ENCODE measurements at regions not wholly inside any gene's neighbourhood (a gene's known extent, or its start where the extent isn't known, plus 50 kb on each side); places are given as distances from the start of the nearest gene placed in this dataset.
"Not testable (repeated sequence)": the region's sequence is repeated elsewhere in the genome, so short reads cannot be mapped to it uniquely, and the experiment has no call there.

GRCh38 chr18:14976736-14977430, 228.9 kb downstream of the ANKRD30B start:
- peak; percentile 8 for DNase-seq
- H3K36me3 ChIP-seq (ENCODE audit: control insufficient read depth, insufficient read depth, low read length) = no peaks in the 10 kb centered on the region
- H3K9ac ChIP-seq (ENCODE audit: low read length) = no peak overlapping the region
- H3K79me2 ChIP-seq (ENCODE audit: control insufficient read depth, insufficient read depth, low read length) = no peaks in the 10 kb centered on the region
- no peak overlapping the region for H4K8ac ChIP-seq (ENCODE audit: low read depth, low read length)
- no peak overlapping the region for H3K4ac ChIP-seq (ENCODE audit: low read depth, low read length)
- H4K5ac ChIP-seq (ENCODE audit: low read length) = no peak overlapping the region
- H3K23ac ChIP-seq (ENCODE audit: low read length) = no peak overlapping the region
- no peak overlapping the region for H2BK120ac ChIP-seq (ENCODE audit: low read depth, low read length)
- H2BK15ac ChIP-seq (replicated peaks; ENCODE audit: low read depth) = no peak overlapping the region
- no peak overlapping the region for H3K56ac ChIP-seq (ENCODE audit: low read length)
- H3K27me3 ChIP-seq (ENCODE audit: insufficient read depth, low read length, poor library complexity) = no peaks in the 10 kb centered on the region
- no peaks in the 10 kb centered on the region for H3K79me1 ChIP-seq (ENCODE audit: low read length)
- WGBS (ENCODE audit: extremely low coverage, insufficient coverage, low lambda C conversion rate) = no CpG with 5 or more reads among the region's 10 CpGs
- H3K4me1 ChIP-seq (ENCODE audit: control insufficient read depth, low read depth, low read length) = no peaks in the 10 kb centered on the region
- H3K4me3 ChIP-seq (ENCODE audit: low read length) = no peak overlapping the region
- no peak overlapping the region for H3K4me2 ChIP-seq (ENCODE audit: low read length)
- H3K18ac ChIP-seq (ENCODE audit: low read length) = no peak overlapping the region
- H2AK5ac ChIP-seq (ENCODE audit: low read length) = no peak overlapping the region
- H2BK5ac ChIP-seq (ENCODE audit: low read length) = no peak overlapping the region
- H3K27ac ChIP-seq (ENCODE audit: low read depth, low read length) = no peak overlapping the region

GRCh38 chr18:14978191-14978590, 230.2 kb downstream of the ANKRD30B start:
- H3K4me3 ChIP-seq (ENCODE audit: low read length) = no peak overlapping the region
- no peak for DNase-seq
- WGBS (ENCODE audit: extremely low coverage, insufficient coverage, low lambda C conversion rate) = no CpG with 5 or more reads among the region's 3 CpGs
- H2BK5ac ChIP-seq (ENCODE audit: low read length) = no peak overlapping the region
- no peaks in the 10 kb centered on the region for H3K79me2 ChIP-seq (ENCODE audit: control insufficient read depth, insufficient read depth, low read length)
- H4K8ac ChIP-seq (ENCODE audit: low read depth, low read length) = no peak overlapping the region
- H3K9ac ChIP-seq (ENCODE audit: low read length) = no peak overlapping the region
- no peaks in the 10 kb centered on the region for H3K79me1 ChIP-seq (ENCODE audit: low read length)
- no peak overlapping the region for H3K4ac ChIP-seq (ENCODE audit: low read depth, low read length)
- H3K18ac ChIP-seq (ENCODE audit: low read length) = no peak overlapping the region
- H3K56ac ChIP-seq (ENCODE audit: low read length) = no peak overlapping the region
- H3K36me3 ChIP-seq (ENCODE audit: control insufficient read depth, insufficient read depth, low read length) = no peaks in the 10 kb centered on the region
- no peak overlapping the region for H2BK120ac ChIP-seq (ENCODE audit: low read depth, low read length)
- H3K27ac ChIP-seq (ENCODE audit: low read depth, low read length) = no peak overlapping the region
- H2AK5ac ChIP-seq (ENCODE audit: low read length) = no peak overlapping the region
- H3K27me3 ChIP-seq (ENCODE audit: insufficient read depth, low read length, poor library complexity) = no peaks in the 10 kb centered on the region
- H3K4me2 ChIP-seq (ENCODE audit: low read length) = no peak overlapping the region
- H3K23ac ChIP-seq (ENCODE audit: low read length) = no peak overlapping the region
- no peak overlapping the region for H4K5ac ChIP-seq (ENCODE audit: low read length)
- no peak overlapping the region for H2BK15ac ChIP-seq (replicated peaks; ENCODE audit: low read depth)
- no peaks in the 10 kb centered on the region for H3K4me1 ChIP-seq (ENCODE audit: control insufficient read depth, low read depth, low read length)

- Histone ChIP-seq H2BK5ac (ENCODE audit: low read length) (no peak overlapping the region), H3K27me3 (ENCODE audit: insufficient read depth, low read length, poor library complexity) (no peaks in the 10 kb centered on the region), H3K9ac (ENCODE audit: low read length) (no peak overlapping the region), H3K23ac (ENCODE audit: low read length) (no peak overlapping the region), H4K8ac (ENCODE audit: low read depth, low read length) (no peak overlapping the region), H2AK5ac (ENCODE audit: low read length) (no peak overlapping the region), H3K4ac (ENCODE audit: low read depth, low read length) (no peak overlapping the region), H3K79me2 (ENCODE audit: control insufficient read depth, insufficient read depth, low read length) (no peaks in the 10 kb centered on the region), H2BK15ac (replicated peaks; ENCODE audit: low read depth) (no peak overlapping the region), H3K4me1 (ENCODE audit: control insufficient read depth, low read depth, low read length) (no peaks in the 10 kb centered on the region), H3K56ac (ENCODE audit: low read length) (no peak overlapping the region), H2BK120ac (ENCODE audit: low read depth, low read length) (no peak overlapping the region), H3K4me2 (ENCODE audit: low read length) (no peak overlapping the region), H3K27ac (ENCODE audit: low read depth, low read length) (no peak overlapping the region), H4K5ac (ENCODE audit: low read length) (no peak overlapping the region), H3K36me3 (ENCODE audit: control insufficient read depth, insufficient read depth, low read length) (no peaks in the 10 kb centered on the region), H3K4me3 (ENCODE audit: low read length) (no peak overlapping the region), H3K18ac (ENCODE audit: low read length) (no peak overlapping the region), H3K79me1 (ENCODE audit: low read length) (no peaks in the 10 kb centered on the region)
- no CpG with 5 or more reads among the region's 8 CpGs for WGBS (ENCODE audit: extremely low coverage, insufficient coverage, low lambda C conversion rate)
- peak; percentile 55 for DNase-seq
Measured at GRCh38 chr18:14978962-14979535, 231.1 kb downstream of the ANKRD30B start.

GRCh38 chr18:14979875-14980274, 231.9 kb downstream of the ANKRD30B start:
- no CpG with 5 or more reads among the region's 3 CpGs for WGBS (ENCODE audit: extremely low coverage, insufficient coverage, low lambda C conversion rate)
- no peak overlapping the region for H2BK120ac ChIP-seq (ENCODE audit: low read depth, low read length)
- H3K36me3 ChIP-seq (ENCODE audit: control insufficient read depth, insufficient read depth, low read length) = no peaks in the 10 kb centered on the region
- no peak overlapping the region for H4K8ac ChIP-seq (ENCODE audit: low read depth, low read length)
- no peak overlapping the region for H3K56ac ChIP-seq (ENCODE audit: low read length)
- no peak overlapping the region for H3K4ac ChIP-seq (ENCODE audit: low read depth, low read length)
- no peak overlapping the region for H2BK5ac ChIP-seq (ENCODE audit: low read length)
- no peak overlapping the region for H3K23ac ChIP-seq (ENCODE audit: low read length)
- H3K4me3 ChIP-seq (ENCODE audit: low read length) = no peak overlapping the region
- no peak overlapping the region for H3K27ac ChIP-seq (ENCODE audit: low read depth, low read length)
- H3K27me3 ChIP-seq (ENCODE audit: insufficient read depth, low read length, poor library complexity) = no peaks in the 10 kb centered on the region
- no peaks in the 10 kb centered on the region for H3K79me2 ChIP-seq (ENCODE audit: control insufficient read depth, insufficient read depth, low read length)
- H3K79me1 ChIP-seq (ENCODE audit: low read length) = no peaks in the 10 kb centered on the region
- no peak overlapping the region for H3K18ac ChIP-seq (ENCODE audit: low read length)
- no peak for DNase-seq
- H3K4me1 ChIP-seq (ENCODE audit: control insufficient read depth, low read depth, low read length) = no peaks in the 10 kb centered on the region
- H2BK15ac ChIP-seq (replicated peaks; ENCODE audit: low read depth) = no peak overlapping the region
- no peak overlapping the region for H3K4me2 ChIP-seq (ENCODE audit: low read length)
- H3K9ac ChIP-seq (ENCODE audit: low read length) = no peak overlapping the region
- H4K5ac ChIP-seq (ENCODE audit: low read length) = no peak overlapping the region
- no peak overlapping the region for H2AK5ac ChIP-seq (ENCODE audit: low read length)

- H3K36me3 ChIP-seq (ENCODE audit: control insufficient read depth, insufficient read depth, low read length); DNase-seq; H3K27ac ChIP-seq (ENCODE audit: low read depth, low read length); H3K4me3 ChIP-seq (ENCODE audit: low read length); H3K56ac ChIP-seq (ENCODE audit: low read length); H3K9ac ChIP-seq (ENCODE audit: low read length); H4K8ac ChIP-seq (ENCODE audit: low read depth, low read length); H3K4me1 ChIP-seq (ENCODE audit: control insufficient read depth, low read depth, low read length); H4K5ac ChIP-seq (ENCODE audit: low read length); H3K27me3 ChIP-seq (ENCODE audit: insufficient read depth, low read length, poor library complexity); H3K4me2 ChIP-seq (ENCODE audit: low read length); H2BK120ac ChIP-seq (ENCODE audit: low read depth, low read length); H3K79me2 ChIP-seq (ENCODE audit: control insufficient read depth, insufficient read depth, low read length); H3K79me1 ChIP-seq (ENCODE audit: low read length); H2BK5ac ChIP-seq (ENCODE audit: low read length); H2BK15ac ChIP-seq (replicated peaks; ENCODE audit: low read depth); H3K4ac ChIP-seq (ENCODE audit: low read depth, low read length); H2AK5ac ChIP-seq (ENCODE audit: low read length); H3K23ac ChIP-seq (ENCODE audit: low read length); H3K18ac ChIP-seq (ENCODE audit: low read length): not testable (repeated sequence)
- WGBS (ENCODE audit: extremely low coverage, insufficient coverage, low lambda C conversion rate) = no CpG with 5 or more reads among the region's 2 CpGs
Measured at GRCh38 chr18:14984531-14984930, 236.6 kb downstream of the ANKRD30B start.

Data from mesendoderm (in vitro differentiated cells).